Loucy (cell line): ENCODE measurements at regions not wholly inside any gene's neighbourhood (a gene's known extent, or its start where the extent isn't known, plus 50 kb on each side); places are given as distances from the start of the nearest gene placed in this dataset.

Experiments
- H2AFZ ChIP-seq: fragments of 200-600 bp; sonication (generic); 2 replicates; pipeline ENCODE4 v1.6.0; 2016; ENCODE audit warnings: antibody characterized with exemption, mild to moderate bottlenecking, low read length, moderate library complexity
- H3F3A ChIP-seq: fragments of 200-600 bp; 2 replicates; pipeline ENCODE4 v1.6.0; 2016; ENCODE audit warnings: antibody characterized with exemption, low read depth, mild to moderate bottlenecking
- H3K27me3 ChIP-seq: fragments of 200-600 bp; sonication (generic); 2 replicates; pipeline ENCODE4 v1.6.1; 2014; ENCODE audit warnings: low read length, mild to moderate bottlenecking; ENCODE audit not compliant: insufficient read depth, poor library complexity, severe bottlenecking
- H3K36me3 ChIP-seq: fragments of 200-600 bp; sonication (generic); 2 replicates; pipeline ENCODE4 v1.6.1; 2016; ENCODE audit warnings: low read length; ENCODE audit not compliant: insufficient read depth
- H3K4me1 ChIP-seq: fragments of 200-600 bp; sonication (generic); 2 replicates; pipeline ENCODE4 v1.5.1; 2014; ENCODE audit warnings: low read length, mild to moderate bottlenecking; ENCODE audit not compliant: insufficient read depth, poor library complexity, severe bottlenecking
- H3K4me2 ChIP-seq: fragments of 200-600 bp; sonication (generic); 2 replicates; pipeline ENCODE4 v1.6.0; 2014; ENCODE audit warnings: antibody characterized with exemption, low read length, low read depth, mild to moderate bottlenecking; ENCODE audit not compliant: poor library complexity, severe bottlenecking
- H3K4me3 ChIP-seq: fragments of 200-600 bp; sonication (generic); 2 replicates; pipeline ENCODE4 v1.5.1; 2014; ENCODE audit warnings: low read length, mild to moderate bottlenecking, mixed read lengths; ENCODE audit not compliant: poor library complexity, severe bottlenecking
- H3K79me2 ChIP-seq: fragments of 200-600 bp; sonication (generic); 2 replicates; pipeline ENCODE4 v1.6.1; 2014; ENCODE audit warnings: low read length; ENCODE audit not compliant: insufficient read depth
- H3K9ac ChIP-seq: fragments of 200-600 bp; sonication (generic); 2 replicates; pipeline ENCODE4 v1.6.0; 2014; ENCODE audit warnings: mild to moderate bottlenecking, low read depth, low read length, moderate library complexity; ENCODE audit not compliant: poor library complexity, severe bottlenecking
- H3K9me2 ChIP-seq: fragments of 200-600 bp; sonication (generic); replicated peaks from 2 replicates; pipeline ENCODE4 v1.6.1; 2016; ENCODE audit warnings: low read depth, low read length, mixed read lengths
- H3K9me3 ChIP-seq: fragments of 200-600 bp; sonication (generic); 2 replicates; pipeline ENCODE4 v1.6.1; 2014; ENCODE audit warnings: mild to moderate bottlenecking, antibody characterized with exemption, low read length, low read depth; ENCODE audit not compliant: insufficient read depth
- H4K20me1 ChIP-seq: fragments of 200-600 bp; sonication (generic); 2 replicates; pipeline ENCODE4 v1.6.0; 2014; ENCODE audit warnings: antibody characterized with exemption, low read length, mild to moderate bottlenecking; ENCODE audit not compliant: insufficient read depth, poor library complexity, severe bottlenecking
- CTCF ChIP-seq: fragments of 200-600 bp; sonication (generic); conservative IDR thresholded peaks from 2 replicates; pipeline ENCODE4 v1.5.1; 2014; ENCODE audit warnings: mild to moderate bottlenecking, antibody characterized with exemption, low read length
- EZH2phosphoT487 ChIP-seq: fragments of 200-600 bp; IDR thresholded peaks from 2 replicates; pipeline ENCODE4 v1.6.1; 2018; ENCODE audit warnings: antibody characterized with exemption, mild to moderate bottlenecking, moderate library complexity, borderline replicate concordance

- Histone ChIP-seq H3F3A (no peaks in the 10 kb centered on the region), H3K4me1 (peaks cover 43% of the 10 kb centered on the region), H3K27me3 (no peaks in the 10 kb centered on the region), H3K9ac (no peak overlapping the region), H3K4me3 (no peak overlapping the region), H3K4me2 (no peak overlapping the region), H3K79me2 (no peaks in the 10 kb centered on the region), H3K9me3 (no peaks in the 10 kb centered on the region; the same call in 1 of the 2 replicates), H4K20me1 (no peaks in the 10 kb centered on the region), H3K36me3 (no peaks in the 10 kb centered on the region), H3K9me2 (no peaks in the 10 kb centered on the region), H2AFZ (no peak overlapping the region)
- no peak for TF ChIP-seq CTCF
- TF ChIP-seq EZH2phosphoT487: no peak
Observed at GRCh38 chr1:234708700-234709395, 98.9 kb upstream of the IRF2BP2 start.

- H2AFZ ChIP-seq: no peak overlapping the region
- H3K9ac ChIP-seq: no peak overlapping the region
Observed at GRCh38 chr1:234707641-234708040, 97.7 kb upstream of the IRF2BP2 start.

GRCh38 chr1:234706931-234707330 lies 97.0 kb upstream of the IRF2BP2 start:
- Histone ChIP-seq H3K79me2 (no peaks in the 10 kb centered on the region), H3K9me2 (no peaks in the 10 kb centered on the region), H3K27me3 (no peaks in the 10 kb centered on the region), H2AFZ (no peak overlapping the region), H3K9ac (no peak overlapping the region), H3K9me3 (no peaks in the 10 kb centered on the region; the same call in 1 of the 2 replicates), H3K4me2 (no peak overlapping the region), H3K36me3 (no peaks in the 10 kb centered on the region), H3K4me3 (no peak overlapping the region), H3F3A (no peaks in the 10 kb centered on the region), H3K4me1 (peaks cover 40% of the 10 kb centered on the region), H4K20me1 (no peaks in the 10 kb centered on the region)
- TF ChIP-seq CTCF (no peak), EZH2phosphoT487 (no peak)

More at GRCh38 chr1:234707641-234708040, 97.7 kb upstream of the IRF2BP2 start:
- Histone ChIP-seq H3K4me1 (peaks cover 40% of the 10 kb centered on the region), H3K4me2 (no peak overlapping the region), H3K4me3 (no peak overlapping the region), H3K27me3 (no peaks in the 10 kb centered on the region), H3K9me3 (no peaks in the 10 kb centered on the region; the same call in 1 of the 2 replicates), H3K79me2 (no peaks in the 10 kb centered on the region), H3K9me2 (no peaks in the 10 kb centered on the region), H3F3A (no peaks in the 10 kb centered on the region), H4K20me1 (no peaks in the 10 kb centered on the region), H3K36me3 (no peaks in the 10 kb centered on the region)
- TF ChIP-seq EZH2phosphoT487 (no peak), CTCF (no peak)
